ENCODE measurements at regions not wholly inside any gene's neighbourhood (a gene's known extent, or its start where the extent isn't known, plus 50 kb on each side); places are given as distances from the start of the nearest gene placed in this dataset.
"Not testable (repeated sequence)": the region's sequence is repeated elsewhere in the genome, so short reads cannot be mapped to it uniquely, and the experiment has no call there.

DNA sequence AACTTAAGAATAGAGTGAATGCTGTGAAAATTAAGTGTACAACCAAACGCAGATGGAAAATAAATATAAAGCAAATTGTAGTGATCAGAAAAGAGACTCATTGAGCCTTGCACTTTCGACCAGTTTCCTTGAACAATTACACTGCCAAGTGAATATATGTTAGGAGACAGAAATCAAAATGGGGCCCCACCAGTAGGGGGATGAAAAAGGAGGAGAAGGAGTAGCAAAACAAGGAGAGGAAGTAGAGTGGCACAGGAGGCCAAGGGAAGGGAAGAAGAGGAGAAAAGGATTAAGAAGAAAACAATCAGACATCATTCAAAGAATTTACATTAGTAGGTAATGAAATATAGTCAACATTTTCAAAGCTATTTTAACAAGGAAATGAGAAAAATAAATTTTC, 1770.6 kb downstream of the PLA2G4A start:
- no peak for DNase-seq (ENCODE audit: low read depth in 4 of 4, low spot score in 2 of 4)

DNA sequence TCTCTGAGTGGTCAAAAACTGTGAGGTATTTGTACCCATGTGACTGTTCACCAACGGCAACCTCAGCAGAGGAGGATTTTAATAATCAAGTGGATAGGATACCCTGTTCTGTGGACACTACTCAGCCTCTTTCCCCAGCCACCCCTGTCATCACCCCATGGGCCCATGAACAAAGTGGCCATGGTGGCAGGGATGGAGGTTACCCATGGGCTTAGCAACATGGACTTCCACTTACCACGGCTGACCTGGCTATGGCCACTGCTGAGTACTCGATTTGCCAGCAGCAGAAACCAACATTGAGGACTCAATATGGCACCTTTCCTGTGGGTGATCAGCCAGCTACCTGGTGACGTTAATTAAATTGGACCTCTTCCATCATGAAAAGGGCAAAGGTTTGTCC, 1782.7 kb downstream of the PLA2G4A start:
- DNase-seq (ENCODE audit: low read depth in 4 of 4, low spot score in 2 of 4) = no peak

DNA sequence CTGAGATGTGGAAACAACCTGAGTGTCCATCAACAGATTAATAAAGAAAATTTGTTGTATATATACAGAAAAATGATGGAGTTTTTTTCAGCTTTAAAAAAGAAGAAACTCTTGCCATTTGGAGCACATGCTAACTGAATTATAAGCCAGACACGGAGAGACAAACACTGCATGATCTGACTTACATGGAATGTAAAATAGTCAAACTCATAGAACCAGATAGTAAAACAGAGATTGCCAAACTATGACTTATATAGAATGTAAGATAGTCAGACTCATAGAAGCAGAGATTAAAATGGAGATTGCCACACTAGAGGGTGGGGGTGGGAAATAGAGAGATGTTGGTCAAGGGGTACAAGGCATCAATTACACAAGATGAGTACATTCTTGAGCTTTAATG, 1786.6 kb downstream of the PLA2G4A start:
- no peak for DNase-seq (ENCODE audit: low read depth in 4 of 4, low spot score in 2 of 4)

DNA sequence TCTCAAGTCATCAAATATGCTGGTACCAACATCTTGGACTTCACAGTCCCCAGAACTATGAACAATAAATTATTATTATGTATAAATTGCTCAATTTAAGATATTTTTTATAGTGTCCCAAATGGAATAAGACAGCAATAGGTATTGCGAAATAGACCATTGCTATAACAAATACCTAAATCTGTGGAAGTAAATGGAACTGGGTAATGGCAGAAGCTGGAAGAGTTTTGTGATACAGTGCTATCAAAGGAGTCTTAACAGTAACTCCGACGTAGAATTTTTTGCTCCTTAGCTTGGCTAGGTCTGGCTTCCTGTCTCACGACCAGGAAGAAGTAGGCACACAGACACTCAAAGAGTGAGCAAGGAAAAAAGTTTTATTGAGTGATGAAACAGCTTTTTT, 1791.5 kb downstream of the PLA2G4A start:
- DNase-seq (ENCODE audit: low read depth in 4 of 4, low spot score in 2 of 4) = no peak

DNA sequence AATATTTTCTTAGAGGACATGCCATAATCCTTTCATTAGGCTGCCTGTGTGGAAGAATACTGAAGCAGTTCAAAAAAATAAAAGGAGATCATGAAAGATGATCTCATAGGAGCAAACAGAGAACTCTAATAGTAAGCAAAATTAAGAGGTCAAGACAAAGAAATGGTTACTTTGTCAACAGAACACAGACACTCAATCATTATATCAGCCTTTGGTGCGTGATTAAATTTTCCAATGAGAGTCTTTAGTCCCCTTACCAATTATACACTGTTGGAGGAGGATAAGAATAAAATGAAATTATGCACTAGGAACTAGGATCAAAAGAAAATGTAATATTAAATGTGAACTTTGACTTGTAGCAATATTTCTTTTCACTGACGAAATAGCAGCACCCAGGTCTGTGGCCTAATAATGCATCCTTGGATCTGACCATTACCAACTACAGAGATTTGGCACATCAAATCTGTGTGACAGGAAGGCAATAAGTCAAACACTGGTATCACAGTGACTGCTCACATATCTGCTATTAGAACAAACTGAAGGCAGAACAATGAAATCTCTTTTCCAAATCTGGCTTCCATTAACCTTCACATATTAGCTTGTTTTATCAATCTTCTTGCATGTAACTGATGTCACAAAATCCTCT, 1812.9 kb downstream of the PLA2G4A start:
- no peak for DNase-seq (ENCODE audit: low read depth in 4 of 4, low spot score in 2 of 4)

GRCh38 chr1:188642704-188643103, 1814.0 kb downstream of the PLA2G4A start:
- no peak for DNase-seq (ENCODE audit: low read depth in 4 of 4, low spot score in 2 of 4)

DNA sequence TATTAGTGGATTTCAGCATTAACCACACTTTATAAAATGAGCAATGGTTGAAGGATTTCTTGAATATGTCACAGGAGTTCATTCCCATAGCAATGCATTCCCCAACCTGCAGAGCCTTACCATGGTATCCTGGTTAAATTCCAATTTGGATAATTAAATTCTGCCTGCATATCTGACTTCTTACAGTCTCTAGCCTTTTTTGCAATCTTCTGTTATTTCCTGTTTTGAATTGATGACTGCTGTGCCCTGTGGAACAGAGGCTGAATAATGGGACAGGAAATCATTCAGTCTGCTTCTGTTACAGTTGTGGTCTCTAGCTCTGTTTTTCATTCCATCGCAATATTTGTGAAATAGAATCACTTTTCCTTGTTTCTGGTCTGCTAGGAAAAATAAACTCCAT, 1823.9 kb downstream of the PLA2G4A start:
- no peak for DNase-seq (ENCODE audit: low read depth in 4 of 4, low spot score in 2 of 4)

DNA sequence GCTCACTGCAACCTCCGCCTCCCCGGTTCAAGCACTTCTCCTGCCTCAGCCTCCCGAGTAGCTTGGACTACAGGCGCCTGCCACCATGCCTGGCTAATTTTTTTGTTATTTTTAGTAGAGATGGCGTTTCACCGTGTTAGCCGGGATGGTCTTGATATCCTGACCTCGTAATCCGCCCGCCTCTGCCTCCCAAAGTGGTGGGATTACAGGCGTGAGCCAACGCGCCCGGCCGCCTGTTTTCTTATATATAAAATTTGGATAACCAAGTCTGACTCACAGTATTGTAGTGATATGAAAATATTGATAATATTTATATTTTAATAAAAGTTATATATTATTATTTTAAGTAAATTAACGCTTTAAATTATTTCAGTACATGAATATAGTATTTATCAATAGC, 1821.7 kb downstream of the BRINP3 start:
- DNase-seq (ENCODE audit: low read depth in 4 of 4, low spot score in 2 of 4) = not testable (repeated sequence)

- no peak for DNase-seq (ENCODE audit: low read depth in 4 of 4, low spot score in 2 of 4)
Measured at GRCh38 chr1:188660572-188660971, 1817.1 kb downstream of the BRINP3 start.

- no peak for DNase-seq (ENCODE audit: low read depth in 4 of 4, low spot score in 2 of 4)
Measured at GRCh38 chr1:188665477-188665876, 1812.2 kb downstream of the BRINP3 start.

DNA sequence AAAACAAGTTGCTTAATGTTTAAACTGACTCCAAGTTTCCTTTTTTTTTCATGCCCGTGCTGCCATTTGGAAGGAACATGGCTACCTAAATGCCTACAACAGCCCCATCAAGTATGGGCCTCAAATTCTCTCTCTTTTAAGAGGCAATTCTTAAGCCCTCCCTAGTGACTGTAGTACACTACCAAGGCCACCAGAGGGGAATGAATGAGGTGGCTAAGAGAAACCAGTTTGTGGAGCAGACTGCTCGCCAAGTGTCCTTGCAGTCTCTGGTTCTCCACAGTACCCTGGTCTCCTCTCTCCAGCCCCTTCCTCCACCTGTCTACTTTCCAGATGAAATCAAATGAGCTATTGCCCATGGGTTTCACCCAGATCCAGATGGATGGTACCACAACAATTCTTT, 1809.6 kb downstream of the BRINP3 start:
- no peak for DNase-seq (ENCODE audit: low read depth in 4 of 4, low spot score in 2 of 4)

GRCh38 chr1:188669728-188670382, 1807.8 kb downstream of the BRINP3 start:
- no peak for DNase-seq (ENCODE audit: low read depth in 4 of 4, low spot score in 2 of 4)

DNA sequence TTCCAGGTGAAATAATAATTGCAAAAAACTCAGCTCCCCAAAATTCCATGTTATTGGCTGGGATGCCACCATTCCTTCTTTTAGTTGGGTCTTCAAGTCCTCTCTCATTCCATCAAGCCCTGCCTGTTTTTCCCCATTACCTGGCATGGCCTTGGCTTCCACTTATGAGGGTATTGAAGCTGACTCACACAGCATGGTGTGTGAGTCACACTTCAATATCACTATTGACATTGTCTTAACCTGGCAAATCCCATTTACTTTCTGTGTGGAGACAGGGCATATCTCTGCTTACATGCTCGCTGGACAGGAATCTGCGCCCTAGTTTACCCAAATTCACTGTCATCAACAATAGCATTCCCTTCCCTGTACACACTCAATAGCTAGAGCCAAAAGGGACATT, 1806.8 kb downstream of the BRINP3 start:
- DNase-seq (ENCODE audit: low read depth in 4 of 4, low spot score in 2 of 4) = no peak

GRCh38 chr1:188672153-188672552, 1805.5 kb downstream of the BRINP3 start:
- no peak for DNase-seq (ENCODE audit: low read depth in 4 of 4, low spot score in 2 of 4)

- no peak for DNase-seq (ENCODE audit: low read depth in 4 of 4, low spot score in 2 of 4)
Measured at GRCh38 chr1:188689542-188689941, 1788.1 kb downstream of the BRINP3 start.

DNA sequence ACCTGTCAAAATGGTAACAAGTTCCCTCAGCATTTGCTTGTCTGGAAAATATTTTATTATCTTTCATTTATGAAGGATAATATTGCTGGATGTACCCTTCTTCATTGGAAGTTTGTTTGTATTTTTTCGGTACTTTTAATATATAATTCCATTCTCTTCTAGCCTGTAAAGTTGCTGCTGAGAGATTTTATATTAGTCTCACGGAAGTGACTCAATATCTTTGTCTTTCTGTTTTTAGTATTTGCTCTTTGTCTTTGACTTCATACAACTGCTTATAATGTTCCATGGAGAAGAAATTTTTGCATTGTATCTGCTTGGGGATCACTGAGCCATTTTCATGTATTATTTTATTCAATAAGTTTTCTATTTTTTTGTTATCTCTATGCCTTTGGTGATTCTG, 1777.5 kb downstream of the BRINP3 start:
- DNase-seq (ENCODE audit: low read depth in 4 of 4, low spot score in 2 of 4) = no peak

DNA sequence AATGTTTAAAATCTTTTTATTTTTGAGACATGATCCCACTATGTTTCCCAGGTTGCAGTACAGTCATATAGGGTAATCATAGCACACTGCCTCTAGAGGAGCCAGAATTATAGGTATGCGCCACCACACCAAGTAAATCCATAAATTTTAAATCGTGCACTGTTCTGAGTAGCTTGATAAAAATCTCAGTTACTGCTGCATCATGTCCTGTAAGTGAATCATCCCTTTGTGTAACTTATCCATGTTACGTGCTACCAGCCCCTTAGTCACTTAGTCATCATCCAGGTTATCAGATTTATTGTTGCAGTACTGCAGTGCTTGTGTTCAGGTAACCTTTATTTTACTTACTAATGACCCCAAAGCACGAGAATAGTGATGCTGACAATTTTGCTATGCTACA, 1770.9 kb downstream of the BRINP3 start:
- no peak for DNase-seq (ENCODE audit: low read depth in 4 of 4, low spot score in 2 of 4)

- no peak for DNase-seq (ENCODE audit: low read depth in 4 of 4, low spot score in 2 of 4)
Measured at GRCh38 chr1:188708795-188709535, 1768.7 kb downstream of the BRINP3 start.

DNA sequence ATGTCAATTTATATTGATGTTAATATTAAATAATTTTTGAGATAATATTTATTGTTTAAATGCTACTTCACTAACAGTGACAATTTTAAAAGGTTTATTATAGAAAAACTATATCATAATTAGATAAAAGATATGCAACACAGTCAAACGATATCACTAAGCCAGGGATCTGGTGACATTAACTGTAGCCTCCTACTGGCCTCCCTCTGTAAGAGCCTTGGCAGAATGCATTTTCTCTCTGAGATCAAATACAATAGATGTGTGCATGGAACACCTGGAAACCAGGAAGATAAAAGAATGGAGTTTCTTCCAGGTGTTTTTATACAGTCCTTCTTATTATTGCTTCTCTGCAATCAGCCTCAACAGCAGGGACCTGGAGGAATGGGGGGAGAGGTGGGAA, 1762.1 kb downstream of the BRINP3 start:
- DNase-seq (ENCODE audit: low read depth in 4 of 4, low spot score in 2 of 4) = no peak

DNA sequence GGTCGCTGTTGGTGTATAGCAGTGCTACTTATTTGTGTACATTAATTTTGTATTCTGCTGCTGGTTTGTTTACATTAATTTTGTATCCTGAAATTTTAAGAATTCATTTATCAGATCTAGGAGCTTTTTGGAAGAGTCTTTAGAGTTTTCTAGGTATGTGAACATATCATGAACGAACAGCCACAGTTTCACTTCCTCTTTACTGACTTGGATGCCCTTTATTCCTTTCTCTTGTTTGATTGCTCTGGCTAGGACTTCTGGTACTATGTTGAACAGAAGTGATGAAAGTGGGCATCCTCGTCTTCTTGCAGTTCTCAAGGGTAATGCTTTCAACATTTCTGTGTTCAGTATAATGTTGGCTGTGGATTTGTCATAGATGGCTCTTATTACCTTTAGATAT, 1757.9 kb downstream of the BRINP3 start:
- DNase-seq (ENCODE audit: low read depth in 4 of 4, low spot score in 2 of 4) = no peak

DNA sequence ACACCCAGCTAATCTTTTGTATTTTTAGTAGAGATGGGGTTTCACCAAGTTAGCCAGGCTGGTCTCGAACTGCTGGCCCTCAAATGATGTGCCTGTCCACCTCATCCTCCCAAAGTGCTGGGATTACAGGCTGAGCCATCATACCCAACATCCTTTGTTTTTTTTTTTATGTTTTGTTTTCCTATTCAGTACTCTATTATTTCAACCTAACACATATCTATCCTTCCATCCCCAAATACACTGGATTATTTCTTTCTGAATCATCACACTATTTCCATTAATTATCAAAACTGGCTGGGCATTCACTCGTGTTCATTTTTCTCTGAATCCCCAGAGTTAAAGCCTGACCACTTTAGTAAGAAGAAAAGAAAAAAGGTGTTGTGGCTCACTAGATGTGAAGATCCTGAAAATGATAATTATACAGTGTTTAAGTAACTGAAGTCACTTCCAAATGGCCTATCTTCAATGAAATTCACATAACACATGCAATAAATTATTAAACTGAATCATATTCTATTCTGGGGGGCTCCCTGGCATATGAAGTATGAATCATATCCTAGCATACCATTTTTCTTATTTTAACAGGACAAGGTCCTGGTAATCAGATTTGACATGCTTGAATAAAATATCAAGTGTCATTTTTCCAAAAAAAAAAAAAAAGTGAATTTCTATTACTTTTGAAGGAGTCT, 1754.2 kb downstream of the BRINP3 start:
- no peak for DNase-seq (ENCODE audit: low read depth in 4 of 4, low spot score in 2 of 4)
